HG02973 (cell line): ENCODE measurements at regions not wholly inside any gene's neighbourhood (a gene's known extent, or its start where the extent isn't known, plus 50 kb on each side); places are given as distances from the start of the nearest gene placed in this dataset.
A peak's percentile ranks its signal among the peaks of the same experiment; 100 is the strongest.
"Not testable (repeated sequence)": the region's sequence is repeated elsewhere in the genome, so short reads cannot be mapped to it uniquely, and the experiment has no call there.

Experiments used
- ATAC-seq: cut with Tn5 transposase; IDR thresholded peaks from one replicate; pipeline ENCODE4 v1.9.1; 2021; ENCODE audit warnings: moderate library complexity; ENCODE audit not compliant: unreplicated experiment

DNA sequence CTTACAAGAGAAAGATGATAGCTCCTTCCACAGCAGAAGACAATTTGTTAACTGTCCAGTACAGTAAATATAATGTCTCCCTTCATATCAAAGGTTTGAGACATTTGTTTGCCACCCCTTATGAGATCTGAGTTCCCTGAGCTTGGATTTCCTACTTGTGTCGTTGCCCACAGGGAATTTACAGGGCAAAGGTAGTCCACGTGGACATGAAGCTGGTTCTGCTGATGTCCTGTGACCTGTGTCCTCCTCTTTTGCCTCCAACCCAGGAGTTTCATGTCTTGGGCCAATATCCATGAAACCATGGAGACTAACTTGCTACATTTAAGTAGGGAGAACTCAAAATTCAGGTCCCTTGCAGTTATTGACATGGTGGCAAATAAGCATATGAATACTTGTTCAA lies 172.2 kb upstream of the KCTD7 start:
- ATAC-seq: not testable (repeated sequence)

DNA sequence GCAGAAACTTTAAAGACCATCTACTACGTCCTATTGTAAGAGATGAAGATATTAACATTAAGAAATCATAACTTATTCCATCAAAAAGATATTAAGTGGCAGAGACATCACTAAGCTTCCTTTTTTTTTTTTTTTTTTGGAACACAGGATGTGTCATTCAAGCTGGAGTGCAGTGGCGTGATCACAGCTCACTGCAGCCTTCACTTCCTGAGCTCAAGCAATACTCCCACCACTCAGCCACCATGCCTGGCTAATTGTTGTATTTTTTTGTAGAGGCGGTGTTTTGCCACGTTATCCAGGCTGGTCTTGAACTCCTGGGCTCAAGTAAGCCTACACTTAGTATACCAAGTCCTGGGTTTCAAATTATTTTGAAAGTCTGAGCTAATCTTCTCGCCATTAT lies 169.7 kb upstream of the KCTD7 start:
- not testable (repeated sequence) for ATAC-seq

- not testable (repeated sequence) for ATAC-seq
These were observed 168.8 kb upstream of the KCTD7 start for GRCh38 chr7:66459783-66460413.

DNA sequence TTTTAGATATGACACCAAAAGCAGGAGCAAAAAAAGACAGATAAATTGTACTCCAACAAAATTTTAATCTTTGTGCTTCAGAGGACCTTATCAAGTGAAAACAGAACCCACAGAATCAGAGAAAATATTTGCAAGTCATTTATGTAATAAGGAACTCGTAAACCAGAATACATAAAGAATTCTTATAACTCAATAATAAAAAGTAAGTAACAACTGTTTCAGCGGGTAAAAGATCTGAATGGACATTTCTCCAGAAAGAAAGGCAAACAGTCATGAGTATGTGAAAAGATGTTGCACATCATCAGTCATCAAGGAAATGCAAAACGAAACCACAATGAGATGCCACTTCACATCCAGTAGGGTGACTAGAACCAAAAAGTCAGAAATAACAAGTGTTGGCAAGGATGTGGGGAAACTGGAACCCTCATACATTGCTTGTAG lies 167.7 kb upstream of the KCTD7 start:
- ATAC-seq: no peak

GRCh38 chr7:66461397-66461796 lies 167.3 kb upstream of the KCTD7 start:
- ATAC-seq: not testable (repeated sequence)

DNA sequence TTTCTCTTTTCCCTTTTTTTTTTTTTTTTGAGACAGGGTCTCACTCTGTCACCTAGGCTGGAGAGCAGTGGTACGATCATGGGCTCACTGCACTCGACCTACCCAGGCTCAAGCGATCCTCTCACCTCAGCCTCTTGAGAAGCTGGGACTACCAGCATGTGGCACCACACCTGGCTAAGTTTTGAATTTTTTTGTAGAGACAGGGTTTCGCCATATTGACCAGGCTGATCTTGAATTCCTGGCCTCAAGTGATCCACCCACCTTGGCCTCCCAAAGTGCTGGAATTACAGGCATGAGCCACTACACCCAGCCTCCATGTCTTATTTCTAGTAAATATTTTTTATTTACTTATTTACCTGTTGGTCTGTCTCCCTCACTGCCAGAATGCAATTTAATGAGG lies 165.8 kb upstream of the KCTD7 start:
- ATAC-seq: not testable (repeated sequence)

DNA sequence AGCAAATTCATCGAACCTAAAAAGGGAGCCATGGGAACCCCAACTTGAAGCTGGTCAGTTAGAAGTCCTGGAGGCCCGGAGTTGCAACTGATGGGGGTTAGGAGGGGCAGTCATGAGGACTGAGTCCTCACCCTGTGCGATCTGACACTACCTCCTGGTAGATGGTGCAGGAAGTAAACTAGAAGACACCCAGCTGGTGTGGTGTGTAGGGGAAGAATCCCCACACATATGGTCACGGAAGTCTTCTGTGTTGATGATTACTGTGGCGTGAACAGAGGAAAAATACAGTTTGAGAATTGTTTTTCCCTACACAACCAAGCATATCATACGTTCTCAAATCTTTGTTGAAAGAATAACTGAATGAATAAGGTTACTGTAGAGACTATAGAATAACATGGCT lies 164.6 kb upstream of the KCTD7 start:
- no peak for ATAC-seq

DNA sequence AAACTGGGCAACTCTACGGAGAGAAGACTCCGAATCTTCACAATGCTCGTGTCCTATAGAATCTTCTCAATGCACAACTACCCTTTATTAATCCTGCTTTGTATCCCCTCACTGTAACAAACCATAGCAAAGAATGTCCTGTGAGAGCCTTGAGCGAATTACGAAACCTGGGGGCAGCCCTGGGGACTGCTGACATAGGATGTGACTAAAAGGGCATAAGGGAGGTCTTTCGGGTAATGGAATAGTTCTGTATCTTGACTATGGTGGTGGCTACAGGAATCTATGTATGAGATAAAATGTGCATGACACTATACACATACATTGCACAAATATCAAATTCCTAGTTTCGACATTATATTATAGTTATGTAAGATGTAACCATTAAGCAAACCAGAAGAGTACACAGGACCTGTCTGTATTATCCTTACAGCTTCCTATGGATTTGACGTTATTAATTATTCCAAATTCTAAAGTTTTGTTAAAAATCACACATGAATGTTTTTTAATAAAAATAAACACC lies 162.5 kb upstream of the KCTD7 start:
- ATAC-seq: no peak

DNA sequence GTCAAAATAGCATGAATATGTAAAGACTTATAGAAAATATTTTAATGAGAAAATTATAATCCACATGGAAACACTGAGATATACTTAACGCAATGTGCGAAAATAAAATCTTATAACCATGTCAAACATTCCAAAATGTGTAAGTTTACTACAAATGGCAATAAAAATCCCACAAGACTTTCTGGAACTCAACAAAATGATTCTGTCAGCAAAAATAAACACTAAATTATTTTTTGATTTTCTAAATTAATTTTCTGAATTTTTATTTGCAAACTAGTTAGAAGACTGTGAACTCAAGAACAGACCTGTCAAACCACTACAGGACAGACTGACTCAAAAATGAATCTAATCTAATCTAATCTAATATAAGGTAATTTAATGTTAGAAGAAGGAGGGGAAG lies 160.8 kb upstream of the KCTD7 start:
- ATAC-seq: no peak

DNA sequence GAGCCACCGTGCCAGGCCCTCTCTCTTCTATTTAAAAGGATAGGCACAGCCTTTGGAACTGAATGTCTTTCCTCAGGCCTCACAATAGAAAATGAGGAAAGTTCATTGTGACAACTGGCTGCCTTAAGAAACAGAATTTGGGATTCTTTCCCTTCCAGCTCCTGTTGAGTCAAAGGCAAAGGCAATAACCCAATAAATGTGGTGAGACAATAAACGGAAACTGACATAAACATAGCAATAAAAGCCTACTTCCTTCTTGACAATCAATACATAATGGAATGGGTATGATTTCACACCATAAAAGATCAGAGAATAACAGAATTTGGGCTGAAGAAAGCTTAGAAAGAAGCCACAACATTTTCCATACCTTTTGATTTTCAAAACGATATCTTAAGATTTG lies 155.6 kb upstream of the KCTD7 start:
- ATAC-seq: not testable (repeated sequence)

- no peak for ATAC-seq
These were observed 154.2 kb upstream of the KCTD7 start for GRCh38 chr7:66474441-66474840.

DNA sequence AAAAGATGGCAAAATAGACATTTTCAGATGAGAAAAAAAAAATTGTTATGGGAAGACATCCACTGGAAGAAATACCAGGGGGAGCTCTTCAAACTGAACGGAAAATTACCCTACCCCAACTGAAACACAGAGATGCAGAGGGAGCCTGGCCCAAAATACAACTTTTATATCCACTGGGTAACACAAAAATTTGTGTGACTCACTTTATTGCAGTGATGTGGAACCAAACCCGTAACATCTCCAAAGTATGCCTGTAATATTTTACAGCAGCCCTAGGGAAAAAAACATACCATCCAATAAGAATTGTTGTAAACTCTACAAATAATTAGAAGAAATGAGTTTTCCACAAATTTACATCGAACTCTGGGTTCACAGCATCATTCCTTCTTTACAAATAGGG lies 152.6 kb upstream of the KCTD7 start:
- not testable (repeated sequence) for ATAC-seq

DNA sequence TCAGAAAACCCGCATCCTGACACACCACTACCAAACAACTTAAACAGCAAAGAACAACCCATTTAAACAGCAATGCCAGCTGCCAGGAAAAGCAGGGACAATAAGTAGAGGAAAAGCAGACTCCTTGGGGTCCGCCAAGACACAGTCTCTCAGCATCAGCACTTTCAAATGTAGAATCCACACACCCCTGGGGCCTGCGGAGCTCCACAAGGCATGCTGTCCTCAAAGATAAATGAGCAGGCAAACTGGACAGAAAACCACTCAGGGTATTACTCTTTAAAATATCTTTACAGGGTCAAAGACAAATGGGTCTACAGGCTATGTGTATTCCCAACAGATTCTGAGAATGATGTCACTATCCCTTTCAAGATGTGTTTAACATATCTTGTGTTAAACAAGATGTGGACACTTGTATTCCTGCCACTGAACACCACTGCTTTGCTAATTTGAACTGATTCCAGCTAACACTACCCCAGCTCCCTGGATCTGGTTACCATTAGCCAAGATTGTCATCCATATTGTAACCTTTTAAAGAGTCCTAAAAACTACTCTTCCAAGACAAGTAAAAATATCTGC lies 150.8 kb upstream of the KCTD7 start:
- not testable (repeated sequence) for ATAC-seq

DNA sequence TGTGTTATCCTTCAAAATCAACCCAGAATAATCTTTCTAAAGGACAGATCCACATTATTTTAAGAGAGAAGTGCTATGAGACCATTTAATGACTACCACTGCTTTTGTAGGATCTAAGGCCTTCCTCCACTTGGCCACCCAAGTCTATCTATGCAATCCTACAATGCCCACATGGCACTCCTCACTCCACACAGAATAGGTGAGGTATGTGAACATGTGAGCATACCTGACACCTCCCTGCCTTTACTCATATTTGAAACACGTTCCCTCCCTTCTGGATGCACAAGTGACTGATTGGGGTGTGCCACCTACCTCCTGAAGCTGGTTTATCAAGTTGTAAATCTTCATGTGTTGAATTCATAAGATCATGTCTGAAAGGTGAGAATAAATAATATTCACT lies 147.5 kb upstream of the KCTD7 start:
- ATAC-seq: not testable (repeated sequence)

- not testable (repeated sequence) for ATAC-seq
These were observed 139.6 kb upstream of the KCTD7 start for GRCh38 chr7:66489065-66489464.

DNA sequence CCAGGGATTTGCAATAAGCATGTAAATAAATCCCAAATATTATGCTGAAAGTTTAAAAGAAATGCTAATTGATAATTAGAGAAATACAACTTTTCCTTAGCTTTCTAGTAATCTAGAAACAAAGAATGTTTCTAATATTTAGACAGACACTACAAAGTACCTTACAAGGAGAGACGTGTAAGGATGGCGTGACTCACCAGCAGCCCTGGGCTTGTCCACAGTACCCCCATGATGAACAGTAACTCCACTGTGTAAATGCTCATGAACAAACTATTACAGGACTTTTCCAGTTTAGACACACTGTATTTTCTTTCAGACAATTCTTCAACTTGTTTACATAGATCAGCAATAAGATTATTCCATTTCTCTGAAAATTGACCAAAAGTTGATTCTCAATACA lies 138.9 kb upstream of the KCTD7 start:
- not testable (repeated sequence) for ATAC-seq

DNA sequence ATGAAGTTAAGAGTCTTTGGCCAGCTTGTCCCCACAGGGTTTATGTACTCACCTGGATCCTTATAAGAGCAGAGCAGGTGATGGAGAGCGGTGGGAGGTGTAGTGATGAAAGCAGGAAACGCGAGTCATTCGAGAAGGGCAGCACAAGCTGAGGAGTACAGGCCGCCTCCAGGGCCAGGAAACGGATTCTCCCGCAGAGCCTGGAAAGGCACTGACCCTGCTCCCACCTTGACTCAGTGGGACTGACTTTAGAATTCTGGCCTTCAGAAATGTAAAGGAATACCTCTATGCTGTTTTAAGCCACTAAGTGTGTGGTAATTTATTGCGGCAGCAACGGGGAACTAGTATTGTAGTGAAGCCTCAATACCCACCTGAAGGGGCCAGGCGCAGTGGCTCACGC lies 137.7 kb upstream of the KCTD7 start:
- not testable (repeated sequence) for ATAC-seq

DNA sequence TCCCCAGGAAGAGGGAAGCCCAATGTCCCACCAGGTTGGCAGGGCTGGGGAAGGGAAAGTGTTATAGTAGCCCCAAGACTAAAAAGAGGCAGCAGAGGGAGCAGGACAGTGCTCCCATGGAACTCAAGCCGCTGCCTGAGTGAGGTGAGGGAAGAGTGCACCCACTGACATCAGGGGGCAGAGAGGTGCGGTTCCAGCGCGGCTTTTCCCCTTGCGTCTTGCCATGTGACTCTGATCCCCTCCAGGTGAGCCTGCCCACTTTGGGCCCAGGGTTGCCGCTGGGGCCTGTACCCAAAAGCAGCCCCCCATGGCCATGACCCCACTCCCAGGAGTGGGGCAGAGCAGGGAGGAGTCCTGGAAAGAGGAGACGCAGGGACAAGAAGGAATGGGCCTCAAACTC lies 136.3 kb upstream of the KCTD7 start:
- ATAC-seq: not testable (repeated sequence)

- peak; percentile 95 for ATAC-seq
These were observed 135.2 kb upstream of the KCTD7 start for GRCh38 chr7:66493235-66494205.

GRCh38 chr7:66497346-66497745 lies 131.3 kb upstream of the KCTD7 start:
- no peak for ATAC-seq

DNA sequence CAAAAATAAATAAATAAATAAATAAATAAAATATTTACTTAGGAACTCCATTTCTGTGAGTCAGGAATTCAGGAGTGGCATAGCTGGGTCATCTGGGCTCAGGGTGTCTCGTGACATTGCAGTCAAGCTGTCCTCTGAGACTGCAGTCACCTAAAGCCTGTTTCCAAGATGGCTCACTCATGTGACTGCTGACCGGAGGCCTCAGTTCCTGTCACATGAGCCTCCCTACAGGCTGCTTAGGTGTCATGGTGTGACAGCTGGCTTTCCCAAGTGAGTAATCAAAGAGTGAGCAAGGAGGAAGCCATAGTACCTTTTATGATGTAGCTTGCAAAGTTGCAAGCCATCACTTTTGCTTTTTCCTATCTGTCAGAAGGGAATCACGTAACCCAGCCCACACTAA lies 128.6 kb upstream of the KCTD7 start:
- ATAC-seq: no peak
